HEK293T (cell line): ENCODE measurements at regions not wholly inside any gene's neighbourhood (a gene's known extent, or its start where the extent isn't known, plus 50 kb on each side); places are given as distances from the start of the nearest gene placed in this dataset.

ENCODE experiments used
- CTCF ChIA-PET: fragments of 350-600 bp; formaldehyde crosslinking; extraction: SDS; loops from one replicate; lab custom pipeline; 2021; ENCODE audit warnings: antibody characterized with exemption, inconsistent platforms; lab: Yijun Ruan, JAX
- POLR2A ChIA-PET: fragments of 350-600 bp; formaldehyde crosslinking; extraction: SDS; loops from one replicate; lab custom pipeline; 2020; ENCODE audit warnings: antibody characterized with exemption, inconsistent platforms; lab: Yijun Ruan, JAX
- DNase-seq: peaks from one replicate; pipeline ENCODE4 v3.0.0; 2012; ENCODE audit warnings: mixed read lengths; ENCODE audit errors: extremely low spot score
- ARNT ChIP-seq: fragments of 450-650 bp; IDR thresholded peaks from 2 replicates; pipeline ENCODE4 v1.6.1; 2017; ENCODE audit warnings: mild to moderate bottlenecking
- BHLHE40 ChIP-seq: fragments of 450-650 bp; IDR thresholded peaks from 2 replicates; pipeline ENCODE4 v1.6.1; 2016; ENCODE audit warnings: mild to moderate bottlenecking, moderate library complexity, borderline replicate concordance
- CTBP1 ChIP-seq: fragments of 450-650 bp; IDR thresholded peaks from 2 replicates; pipeline ENCODE4 v1.6.1; 2016; ENCODE audit warnings: borderline replicate concordance
- ELF4 ChIP-seq: fragments of 450-650 bp; IDR thresholded peaks from 2 replicates; pipeline ENCODE4 v1.6.1; 2017; ENCODE audit warnings: antibody characterized with exemption
- FOXA1 ChIP-seq: fragments of 450-650 bp; IDR thresholded peaks from 2 replicates; pipeline ENCODE4 v1.6.1; 2016; ENCODE audit warnings: mild to moderate bottlenecking
- FOXK2 ChIP-seq: fragments of 450-650 bp; IDR thresholded peaks from 2 replicates; pipeline ENCODE4 v1.6.1; 2016; ENCODE audit warnings: mild to moderate bottlenecking
- FOXM1 ChIP-seq: fragments of 450-650 bp; IDR thresholded peaks from 2 replicates; pipeline ENCODE4 v1.6.1; 2017; ENCODE audit warnings: mild to moderate bottlenecking, borderline replicate concordance
- HDGF ChIP-seq: fragments of 450-650 bp; IDR thresholded peaks from 2 replicates; pipeline ENCODE4 v1.6.1; 2017; ENCODE audit warnings: antibody characterized with exemption, borderline replicate concordance
- L3MBTL2 ChIP-seq: fragments of 450-650 bp; conservative IDR thresholded peaks from 2 replicates; pipeline ENCODE4 v1.6.1; 2016; ENCODE audit warnings: mild to moderate bottlenecking
- LEF1 ChIP-seq: fragments of 450-650 bp; IDR thresholded peaks from 2 replicates; pipeline ENCODE4 v1.6.1; 2017; ENCODE audit warnings: mild to moderate bottlenecking, borderline replicate concordance
- NFRKB ChIP-seq: fragments of 450-650 bp; IDR thresholded peaks from 2 replicates; pipeline ENCODE4 v1.6.1; 2016; ENCODE audit warnings: mild to moderate bottlenecking, moderate library complexity
- SP1 ChIP-seq: fragments of 450-650 bp; IDR thresholded peaks from 2 replicates; pipeline ENCODE4 v1.6.1; 2017
- SUZ12 ChIP-seq: fragments of 450-650 bp; IDR thresholded peaks from 2 replicates; pipeline ENCODE4 v1.6.1; 2016; ENCODE audit warnings: mild to moderate bottlenecking
- TARDBP ChIP-seq: fragments of 450-650 bp; IDR thresholded peaks from 2 replicates; pipeline ENCODE4 v1.6.1; 2016
- ZNF384 ChIP-seq: fragments of 450-650 bp; IDR thresholded peaks from 2 replicates; pipeline ENCODE4 v1.6.1; 2016
- TF ChIP-seq, protein P1 (sequence below): fragments of 450-650 bp; IDR thresholded peaks from 2 replicates; pipeline ENCODE4 v1.6.1; 2016

DNA sequence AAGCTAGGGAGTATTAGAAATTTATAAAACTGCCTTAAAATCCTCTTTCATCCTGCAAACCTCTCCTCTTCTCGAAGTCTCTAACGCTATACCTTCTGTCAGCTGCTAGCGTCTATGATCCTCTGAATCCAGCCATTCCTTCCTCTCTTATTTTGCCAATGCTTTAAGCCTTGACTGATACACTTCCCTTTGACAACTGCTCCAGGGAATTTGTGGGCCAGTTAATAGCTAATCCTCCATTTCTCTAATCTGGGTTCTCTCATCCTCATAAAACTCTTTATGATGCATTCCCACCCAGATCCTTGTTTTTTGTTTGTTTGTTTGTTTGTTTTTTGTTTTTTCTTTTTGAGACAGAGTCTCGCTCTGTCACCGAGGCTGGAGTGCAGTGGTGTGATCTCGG is 293.6 kb upstream of the PUDP start:
- no peak for TF ChIP-seq BHLHE40
- TF ChIP-seq FOXA1 = no peak
- no peak for TF ChIP-seq SP1
- no peak for TF ChIP-seq SUZ12
- no peak for TF ChIP-seq L3MBTL2
- no peak for TF ChIP-seq ZNF384
- TF ChIP-seq, protein P1, sequence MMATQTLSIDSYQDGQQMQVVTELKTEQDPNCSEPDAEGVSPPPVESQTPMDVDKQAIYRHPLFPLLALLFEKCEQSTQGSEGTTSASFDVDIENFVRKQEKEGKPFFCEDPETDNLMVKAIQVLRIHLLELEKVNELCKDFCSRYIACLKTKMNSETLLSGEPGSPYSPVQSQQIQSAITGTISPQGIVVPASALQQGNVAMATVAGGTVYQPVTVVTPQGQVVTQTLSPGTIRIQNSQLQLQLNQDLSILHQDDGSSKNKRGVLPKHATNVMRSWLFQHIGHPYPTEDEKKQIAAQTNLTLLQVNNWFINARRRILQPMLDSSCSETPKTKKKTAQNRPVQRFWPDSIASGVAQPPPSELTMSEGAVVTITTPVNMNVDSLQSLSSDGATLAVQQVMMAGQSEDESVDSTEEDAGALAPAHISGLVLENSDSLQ = no peak
- no peak for TF ChIP-seq TARDBP
- TF ChIP-seq ELF4 = no peak
- no peak for TF ChIP-seq ARNT
- TF ChIP-seq FOXK2 = no peak
- no peak for TF ChIP-seq NFRKB
- TF ChIP-seq LEF1 = no peak
- no peak for TF ChIP-seq CTBP1
- no peak for TF ChIP-seq HDGF
- no peak for TF ChIP-seq FOXM1
- CTCF ChIA-PET = no interaction called here
- no peak for DNase-seq
- POLR2A ChIA-PET = no interaction called here

DNA sequence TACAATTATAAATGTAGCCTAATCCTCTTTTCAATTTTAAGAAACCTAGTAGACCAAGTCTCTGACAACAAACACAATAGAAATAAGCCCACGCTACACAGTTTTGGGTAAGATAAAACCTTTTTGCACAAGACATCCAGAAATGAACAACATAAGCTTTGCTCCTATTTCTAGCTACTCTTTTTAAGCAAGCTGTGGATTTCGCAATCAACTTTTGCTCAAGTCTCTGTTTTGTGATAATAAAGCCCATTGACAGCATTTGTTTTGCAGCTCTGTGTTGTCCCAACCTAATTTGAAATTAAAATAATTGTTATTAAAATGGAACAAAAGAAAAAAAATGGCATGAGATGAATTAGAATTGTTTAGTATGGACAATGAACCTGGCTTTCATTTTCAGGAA is 287.9 kb upstream of the PUDP start:
- TF ChIP-seq ARNT (no peak), L3MBTL2 (no peak), ZNF384 (no peak), ELF4 (no peak), CTBP1 (no peak), HDGF (no peak), SP1 (no peak)
- TF ChIP-seq, protein P1 = no peak
- DNase-seq = no peak
- CTCF ChIA-PET = no interaction called here
- POLR2A ChIA-PET = no interaction called here

DNA sequence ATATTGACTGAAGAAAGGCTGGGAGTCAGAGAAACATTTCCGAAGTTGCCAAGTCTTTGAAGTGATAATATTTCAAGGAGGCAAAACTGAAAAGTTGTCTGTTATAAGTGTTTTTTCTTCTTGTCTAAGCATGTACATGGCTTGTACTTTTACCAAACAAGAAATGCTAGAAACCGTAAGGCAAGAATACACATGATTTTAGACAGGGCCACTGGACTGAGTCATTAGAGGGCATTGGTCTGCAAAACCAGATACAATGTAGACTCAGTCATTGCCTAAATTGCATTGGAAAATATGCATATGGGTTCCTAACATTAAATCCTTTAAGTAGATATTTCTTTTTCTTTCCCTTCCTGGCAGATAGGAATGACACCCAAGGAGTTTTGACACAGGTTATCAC is 284.9 kb upstream of the PUDP start:
- DNase-seq = no peak
- POLR2A ChIA-PET = no interaction called here
- TF ChIP-seq FOXK2 = no peak
- TF ChIP-seq BHLHE40 = no peak
- no peak for TF ChIP-seq ELF4
- TF ChIP-seq HDGF = no peak
- no peak for TF ChIP-seq NFRKB
- no peak for TF ChIP-seq ARNT
- TF ChIP-seq, protein P1 = no peak
- no peak for TF ChIP-seq SUZ12
- no peak for TF ChIP-seq FOXM1
- no peak for TF ChIP-seq L3MBTL2
- CTCF ChIA-PET = no interaction called here

DNA sequence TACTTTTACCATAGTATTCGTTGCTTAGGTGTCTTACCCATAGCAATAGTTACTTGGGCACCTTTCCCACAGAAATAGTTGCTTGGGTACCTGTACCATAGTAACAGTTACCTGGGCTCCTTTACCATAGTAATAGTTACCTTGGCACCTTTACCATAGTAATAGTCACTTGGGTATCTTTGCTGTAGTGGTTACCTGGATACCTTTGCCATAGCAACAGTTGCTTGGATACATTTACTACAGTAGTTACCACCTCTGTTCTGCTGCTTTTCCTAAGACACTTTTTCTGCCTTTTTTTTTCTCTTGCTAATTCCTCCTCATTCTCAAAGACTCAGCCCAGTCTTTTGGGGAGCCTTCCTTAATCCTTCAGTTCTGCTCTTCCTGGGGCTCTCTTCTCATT is 272.8 kb upstream of the PUDP start:
- CTCF ChIA-PET = no interaction called here
- no peak for DNase-seq
- TF ChIP-seq FOXK2 (no peak), SUZ12 (no peak), FOXM1 (no peak), BHLHE40 (no peak), NFRKB (no peak), ZNF384 (no peak), ELF4 (no peak), HDGF (no peak), LEF1 (no peak), CTBP1 (no peak)
- TF ChIP-seq, protein P1 = no peak
- POLR2A ChIA-PET = no interaction called here

DNA sequence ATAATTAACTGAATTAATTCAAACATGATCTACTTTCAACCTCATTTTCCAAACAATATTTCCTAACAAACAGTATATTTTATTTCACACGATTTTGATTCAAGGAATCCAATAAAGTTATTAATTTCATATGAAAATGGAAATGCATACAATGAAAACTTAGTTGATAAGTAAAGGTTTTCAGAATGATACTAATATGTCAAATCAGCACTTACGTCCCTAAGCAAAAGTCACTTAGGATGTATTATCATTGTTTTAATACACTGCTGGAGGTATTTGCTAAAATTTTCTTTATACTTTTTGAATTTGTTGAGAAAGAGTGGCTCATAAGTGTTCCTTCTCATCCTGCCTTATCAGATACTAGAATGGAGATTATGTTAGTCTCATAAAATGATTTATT is 266.8 kb upstream of the PUDP start:
- ChIA-PET CTCF (no interaction called here), POLR2A (no interaction called here)
- no peak for TF ChIP-seq ZNF384
- TF ChIP-seq FOXM1 = no peak
- TF ChIP-seq ARNT = no peak
- no peak for TF ChIP-seq SP1
- no peak for DNase-seq

DNA sequence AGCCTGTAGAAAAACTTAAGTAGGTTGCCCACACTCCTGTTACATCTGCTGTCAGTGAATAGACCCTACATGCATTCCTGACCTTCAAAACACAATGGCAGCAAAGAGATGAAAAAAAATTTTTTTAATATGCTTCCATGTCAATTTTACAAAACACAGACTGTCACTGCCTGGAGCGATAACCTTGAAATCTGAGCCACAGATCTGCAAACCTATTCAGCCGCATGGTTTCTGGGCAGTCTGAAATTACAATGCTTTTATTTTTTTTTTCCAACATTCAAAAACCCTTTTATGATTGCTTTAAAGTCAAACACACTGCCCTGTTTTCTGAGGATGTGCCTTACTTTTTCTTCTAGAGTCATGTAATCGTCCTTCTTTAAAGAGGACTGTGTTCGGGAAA is 264.9 kb upstream of the PUDP start:
- CTCF ChIA-PET = no interaction called here

More for the DNA sequence above, 264.9 kb upstream of the PUDP start:
- POLR2A ChIA-PET = no interaction called here
- DNase-seq = no peak
- TF ChIP-seq FOXA1 (no peak), LEF1 (no peak), BHLHE40 (no peak), ARNT (no peak)
- TF ChIP-seq, protein P1 = no peak
